Vagina (tissue), 2 donors: ENCODE measurements at regions not wholly inside any gene's neighbourhood (a gene's known extent, or its start where the extent isn't known, plus 50 kb on each side); places are given as distances from the start of the nearest gene placed in this dataset.

ENCODE experiments used
- CTCF ChIP-seq, 3 experiments: fragments of 450-650 bp in 2 of 3; fragments of 200-600 bp in 1 of 3; sonication (generic) in 1 of 3; IDR thresholded peaks; one replicate each; pipeline ENCODE4 v1.5.1; 2017 to 2019; ENCODE audit warnings: antibody characterized with exemption in 3 of 3, mild to moderate bottlenecking in 2 of 3, moderate library complexity in 2 of 3
- POLR2A ChIP-seq, 2 donors: fragments of 450-650 bp; IDR thresholded peaks; one replicate each; pipeline ENCODE4 v1.6.1; 2017; ENCODE audit warnings: antibody characterized with exemption in 2 of 2, mild to moderate bottlenecking in 2 of 2, moderate library complexity in 2 of 2

- TF ChIP-seq CTCF (IDR thresholded peaks at IDR 0.05) = no peak
- no peak for TF ChIP-seq POLR2A (IDR thresholded peaks at IDR 0.05)
Observed at GRCh38 chr3:64431526-64432091, 206.3 kb upstream of the PRICKLE2 start.
